AG09319 (cell line): ENCODE measurements at regions not wholly inside any gene's neighbourhood (a gene's known extent, or its start where the extent isn't known, plus 50 kb on each side); places are given as distances from the start of the nearest gene placed in this dataset.

Experiments
- DNase-seq: peaks from one replicate; pipeline ENCODE4 v3.0.0-alpha.2; 2010; ENCODE audit warnings: low read depth; ENCODE audit errors: extremely low read depth
- CTCF ChIP-seq: IDR thresholded peaks from 2 replicates; pipeline ENCODE4 v1.5.1; 2011; ENCODE audit warnings: low read depth, mild to moderate bottlenecking, inconsistent platforms, low read length, moderate library complexity

- no peak for DNase-seq
- TF ChIP-seq CTCF: no peak
These were observed 394.7 kb downstream of the CD83 start for GRCh38 chr6:14512246-14512645.

GRCh38 chr6:14513496-14514393 is 396.2 kb downstream of the CD83 start:
- DNase-seq: no peak
- TF ChIP-seq CTCF: no peak

GRCh38 chr6:14516956-14517355 is 399.4 kb downstream of the CD83 start:
- TF ChIP-seq CTCF: no peak
- no peak for DNase-seq

- DNase-seq: no peak
- no peak for TF ChIP-seq CTCF
These were observed 400.0 kb downstream of the CD83 start for GRCh38 chr6:14517516-14518105.

- TF ChIP-seq CTCF: no peak
- no peak for DNase-seq
These were observed 401.1 kb downstream of the CD83 start for GRCh38 chr6:14518515-14519217.

GRCh38 chr6:14520029-14520428 is 402.5 kb downstream of the CD83 start:
- no peak for DNase-seq
- TF ChIP-seq CTCF: no peak

GRCh38 chr6:14520536-14520935 is 403.0 kb downstream of the CD83 start:
- no peak for DNase-seq
- no peak for TF ChIP-seq CTCF
